Medulla oblongata (tissue), 1 donor: ENCODE measurements at regions not wholly inside any gene's neighbourhood (a gene's known extent, or its start where the extent isn't known, plus 50 kb on each side); places are given as distances from the start of the nearest gene placed in this dataset.

ENCODE experiments used
- DNase-seq: peaks from one replicate; pipeline ENCODE4 v3.0.0-alpha.2; 2015; ENCODE audit errors: extremely low spot score

GRCh38 chrX:69110116-69110530 is 55.1 kb downstream of the PJA1 start:
- DNase-seq = no peak

GRCh38 chrX:69109706-69110105 is 55.5 kb downstream of the PJA1 start:
- DNase-seq = no peak

GRCh38 chrX:69109036-69109663 is 56.1 kb downstream of the PJA1 start:
- no peak for DNase-seq

GRCh38 chrX:69107747-69108401 is 57.4 kb downstream of the PJA1 start:
- no peak for DNase-seq

GRCh38 chrX:69107231-69107739 is 58.0 kb downstream of the PJA1 start:
- no peak for DNase-seq

- no peak for DNase-seq
Measured at GRCh38 chrX:69104756-69105434, 60.4 kb downstream of the PJA1 start.

DNA sequence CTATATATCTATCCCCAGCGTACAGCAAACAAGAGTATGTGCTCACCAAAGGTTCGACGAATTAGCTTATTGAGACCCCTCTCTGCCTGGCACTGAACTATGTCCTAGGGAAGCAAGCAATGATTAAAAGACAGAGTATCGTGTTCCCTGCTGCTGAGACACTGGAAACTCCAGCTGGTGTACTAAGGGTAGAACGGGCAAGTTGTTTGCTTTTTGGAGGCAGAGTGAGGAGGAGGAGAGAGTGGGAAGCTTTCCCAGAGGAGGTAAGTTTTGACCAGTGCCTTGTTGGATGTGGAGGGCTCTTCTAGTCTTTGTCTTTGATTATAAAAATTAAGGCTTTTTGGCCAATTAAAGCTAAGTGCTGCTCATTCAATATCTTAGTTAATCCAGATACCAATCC is 61.7 kb downstream of the PJA1 start:
- no peak for DNase-seq

DNA sequence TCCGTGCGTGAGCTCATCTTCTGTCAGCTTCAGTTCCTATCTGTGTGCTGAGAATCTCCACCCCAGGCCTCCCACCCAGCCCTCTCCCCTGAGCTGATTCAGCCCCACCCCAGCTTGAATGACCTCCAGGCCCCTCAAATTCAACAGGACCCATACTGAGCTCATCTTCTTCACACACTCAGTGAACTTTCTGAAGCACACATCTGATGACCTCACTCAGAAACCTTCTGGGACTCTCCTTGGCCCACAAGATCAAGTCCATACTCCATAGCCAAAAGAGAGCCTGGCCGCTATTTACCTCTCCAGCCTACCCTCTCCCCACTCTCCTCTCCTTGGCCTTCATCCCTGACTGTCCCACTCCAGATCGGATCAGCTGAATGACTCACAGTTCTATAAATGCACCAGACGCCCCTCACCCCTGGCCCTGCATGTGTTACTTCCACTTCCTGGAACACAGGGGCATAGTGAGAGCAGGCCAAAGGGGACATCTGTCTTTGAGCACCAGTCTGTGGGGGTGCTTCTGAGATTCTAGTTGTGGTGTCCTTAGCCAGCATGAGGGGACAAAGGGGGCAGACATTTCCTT is 62.5 kb downstream of the PJA1 start:
- DNase-seq = no peak

DNA sequence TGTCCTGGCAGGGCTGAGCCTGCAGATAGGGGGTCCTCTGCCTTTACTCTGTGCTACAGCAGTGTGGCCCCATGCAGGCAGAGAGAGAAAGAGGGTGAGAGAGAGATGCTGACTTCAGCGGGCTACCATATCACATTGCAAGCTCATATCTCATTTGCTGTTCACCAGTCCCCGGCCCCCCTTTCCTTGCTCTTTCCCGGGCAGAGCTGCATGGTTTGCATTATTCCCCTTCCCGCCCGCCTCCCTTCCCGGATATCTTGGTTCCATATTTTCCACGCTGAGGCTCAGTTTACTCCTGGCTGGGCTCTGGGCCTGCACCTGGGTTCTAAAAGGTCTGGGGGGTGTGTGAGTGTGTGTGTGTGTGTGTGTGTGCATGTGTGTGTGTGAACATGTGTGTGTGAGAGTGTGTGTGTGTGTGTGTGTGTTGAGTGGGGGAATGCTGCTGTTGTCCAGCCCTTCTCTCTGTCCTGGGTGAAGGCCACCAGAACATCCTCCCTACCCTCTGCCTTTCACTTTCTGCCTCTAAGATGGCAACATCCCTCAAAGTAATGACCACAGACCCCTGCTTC is 63.5 kb downstream of the PJA1 start:
- DNase-seq = no peak

GRCh38 chrX:69100478-69100877 is 64.8 kb downstream of the PJA1 start:
- no peak for DNase-seq

DNA sequence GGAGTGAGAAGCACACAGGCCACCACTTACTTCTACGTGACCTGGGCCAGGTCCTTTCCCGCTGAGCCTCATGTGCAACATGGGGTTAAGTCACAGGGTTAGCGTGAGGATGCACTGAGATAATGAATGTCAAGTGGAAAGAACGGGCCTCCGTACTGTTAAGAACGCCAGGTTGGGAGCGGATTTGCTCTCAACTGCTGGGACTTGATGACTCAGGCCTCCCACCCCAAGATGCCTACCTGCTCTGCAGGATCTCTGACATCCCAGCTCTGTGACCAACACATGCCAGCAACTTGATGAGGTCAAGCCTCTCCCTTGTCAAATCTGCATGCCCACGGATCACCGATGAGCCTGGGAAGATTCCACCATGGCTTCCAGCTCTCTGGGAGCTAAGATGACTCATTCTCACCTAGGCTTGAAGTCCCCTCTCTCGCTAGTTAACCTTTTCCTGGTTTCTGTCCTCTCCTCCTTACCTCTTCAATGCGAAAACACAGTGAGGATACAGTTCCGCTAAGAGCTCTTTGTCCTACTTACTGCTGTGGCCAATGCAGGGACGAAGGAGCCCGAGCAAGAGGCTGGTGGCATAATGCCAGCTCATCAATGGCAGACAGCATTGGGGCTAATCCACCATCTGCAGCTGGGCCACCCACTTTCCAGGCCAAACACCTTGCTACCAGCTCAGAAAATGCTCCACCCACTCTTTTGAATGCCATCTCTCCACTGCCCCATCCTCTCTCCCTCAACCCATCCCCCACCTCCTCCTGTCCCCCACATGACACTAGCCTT is 67.6 kb downstream of the PJA1 start:
- DNase-seq = no peak

GRCh38 chrX:69096963-69097362 is 68.3 kb downstream of the PJA1 start:
- DNase-seq = peak; percentile 3

DNA sequence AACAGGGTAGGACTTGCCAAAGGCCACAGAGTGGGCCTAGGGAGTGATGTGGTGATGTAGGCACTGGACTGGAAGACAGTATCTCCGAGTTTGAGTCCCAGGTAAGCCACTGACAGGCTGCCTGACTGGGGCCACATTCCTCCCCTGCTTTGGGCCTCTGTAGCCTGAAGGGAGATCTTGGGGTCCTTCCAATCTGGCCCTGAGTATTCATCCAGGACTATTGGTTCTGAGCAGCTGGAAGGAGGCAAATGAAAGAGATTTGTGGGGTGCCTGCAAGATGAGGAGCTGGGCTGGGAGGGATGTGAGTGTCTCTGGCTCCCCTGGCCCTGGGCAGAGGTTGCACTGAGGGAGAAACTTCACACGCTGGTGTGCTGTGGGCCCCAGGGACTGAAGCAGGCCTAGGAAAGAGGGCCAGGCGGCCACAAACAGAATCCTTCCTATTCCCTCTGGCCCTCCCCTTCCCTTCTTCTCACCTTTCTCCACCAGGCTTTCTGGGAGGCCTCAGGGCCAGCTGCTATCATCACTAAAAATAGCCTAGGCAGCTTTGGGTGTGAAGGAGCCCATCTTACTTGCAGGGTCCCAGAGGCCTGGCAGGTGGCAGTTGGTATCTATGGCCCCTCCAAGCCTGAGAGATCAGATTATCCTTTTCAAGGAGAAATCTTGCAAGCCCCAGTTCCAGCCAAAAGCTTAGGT is 70.1 kb downstream of the PJA1 start:
- no peak for DNase-seq

DNA sequence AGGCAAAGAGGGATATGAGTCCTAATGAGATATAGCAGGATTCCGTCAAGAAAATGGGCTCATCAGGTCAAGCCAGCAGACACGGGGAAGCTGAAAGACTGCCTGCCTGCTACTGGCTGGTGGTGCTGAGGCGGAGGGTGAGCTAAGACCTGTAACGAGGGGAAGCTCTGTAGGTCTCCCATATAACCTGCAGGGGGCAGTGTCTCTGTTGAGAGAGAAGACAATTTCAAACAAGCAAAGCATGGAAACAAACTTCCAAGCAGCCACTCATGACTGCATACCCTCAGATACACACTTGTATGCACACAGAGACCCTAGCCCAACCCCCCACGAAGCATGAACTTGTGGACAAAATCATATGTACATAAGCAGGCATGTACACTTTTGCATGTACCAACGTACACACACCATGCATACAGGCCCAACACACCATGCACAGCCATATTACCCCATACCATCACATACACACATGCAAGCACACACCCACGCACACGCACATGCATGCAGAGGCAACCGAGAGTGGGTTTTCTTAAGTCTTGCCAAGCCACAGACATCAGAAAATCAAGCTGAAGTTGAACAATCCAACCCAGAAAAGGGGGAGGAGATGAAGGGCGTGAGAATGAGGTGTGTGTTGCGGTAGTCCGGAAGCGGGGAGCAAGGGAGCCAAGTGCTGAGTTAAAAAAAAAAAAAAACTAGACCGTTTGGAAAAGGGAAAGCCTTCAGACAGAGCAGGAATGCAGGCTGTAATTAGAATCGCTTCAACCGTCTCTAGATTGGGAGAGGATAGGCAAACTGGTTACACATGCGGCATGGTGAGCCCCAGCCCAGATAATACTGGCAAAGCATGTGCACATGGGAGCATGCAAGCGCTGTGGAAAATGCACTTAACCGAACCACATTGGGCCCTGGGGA is 71.0 kb downstream of the PJA1 start:
- peak; percentile 70 for DNase-seq

DNA sequence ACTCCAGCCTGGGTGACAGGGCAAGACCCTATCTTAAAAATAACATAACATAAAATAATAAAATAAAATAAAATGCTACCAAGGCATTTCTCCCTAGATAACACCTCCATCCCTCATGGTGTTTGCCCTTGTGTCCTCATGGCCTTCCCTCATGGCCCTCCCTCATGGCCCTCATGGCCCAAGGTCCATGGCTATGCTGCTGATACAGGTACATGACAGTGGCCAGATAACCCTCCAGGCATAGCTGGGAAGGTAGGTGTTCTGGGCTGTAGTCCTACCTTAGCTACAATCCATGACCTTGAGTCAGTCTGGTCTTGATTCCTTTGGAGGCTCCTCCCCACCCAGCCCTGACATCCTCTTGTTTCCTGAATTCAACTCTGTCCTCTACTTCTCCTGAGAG is 75.2 kb downstream of the PJA1 start:
- no peak for DNase-seq

- DNase-seq = no peak
Measured at GRCh38 chrX:69089203-69089602, 76.0 kb downstream of the PJA1 start.

GRCh38 chrX:69088171-69088938 is 76.9 kb downstream of the PJA1 start:
- no peak for DNase-seq

GRCh38 chrX:69085826-69086225 is 79.4 kb downstream of the PJA1 start:
- no peak for DNase-seq

GRCh38 chrX:69085151-69085550 is 80.1 kb downstream of the PJA1 start:
- DNase-seq = no peak
